Hepatocyte (in vitro differentiated cells): ENCODE measurements at regions not wholly inside any gene's neighbourhood (a gene's known extent, or its start where the extent isn't known, plus 50 kb on each side); places are given as distances from the start of the nearest gene placed in this dataset.

Experiments used
- DNase-seq: peaks from one replicate; pipeline ENCODE4 v3.0.0-alpha.2; 2016; ENCODE audit warnings: low spot score
- H2AFZ ChIP-seq: fragments of 200-600 bp; sonication (generic); 2 replicates; pipeline ENCODE4 v1.6.0; 2016; ENCODE audit warnings: antibody characterized with exemption, mild to moderate bottlenecking
- H3K27ac ChIP-seq: fragments of 200-600 bp; sonication (generic); 2 replicates; pipeline ENCODE4 v1.5.1; 2016; ENCODE audit warnings: mild to moderate bottlenecking
- H3K27me3 ChIP-seq: fragments of 200-600 bp; sonication (generic); 2 replicates; pipeline ENCODE4 v1.6.1; 2016
- H3K36me3 ChIP-seq: fragments of 200-600 bp; sonication (generic); replicated peaks from 2 replicates; pipeline ENCODE4 v1.5.1; 2016; ENCODE audit warnings: low read depth; ENCODE audit not compliant: insufficient read depth
- H3K4me1 ChIP-seq: fragments of 200-600 bp; sonication (generic); 2 replicates; pipeline ENCODE4 v1.5.1; 2016; ENCODE audit warnings: mild to moderate bottlenecking, moderate library complexity; ENCODE audit not compliant: insufficient read depth
- H3K4me2 ChIP-seq: fragments of 200-600 bp; sonication (generic); 2 replicates; pipeline ENCODE4 v1.6.0; 2016
- H3K4me3 ChIP-seq: fragments of 200-600 bp; sonication (generic); 2 replicates; pipeline ENCODE4 v1.5.1; 2016; ENCODE audit warnings: mild to moderate bottlenecking
- H3K79me2 ChIP-seq: fragments of 200-600 bp; sonication (generic); 2 replicates; pipeline ENCODE4 v1.6.0; 2017; ENCODE audit warnings: mild to moderate bottlenecking
- H3K9me2 ChIP-seq: fragments of 200-600 bp; sonication (generic); replicated peaks from 2 replicates; pipeline ENCODE4 v1.6.0; 2017; ENCODE audit warnings: mild to moderate bottlenecking; ENCODE audit not compliant: insufficient read depth
- H3K9me3 ChIP-seq: fragments of 200-600 bp; sonication (generic); 2 replicates; pipeline ENCODE4 v1.5.1; 2016; ENCODE audit warnings: low read depth, mild to moderate bottlenecking
- H4K20me1 ChIP-seq: fragments of 200-600 bp; sonication (generic); 2 replicates; pipeline ENCODE4 v1.6.0; 2016; ENCODE audit warnings: mild to moderate bottlenecking; ENCODE audit not compliant: insufficient read depth, poor library complexity, severe bottlenecking
- EZH2 ChIP-seq: fragments of 200-600 bp; sonication (generic); IDR thresholded peaks from 2 replicates; pipeline ENCODE4 v1.6.1; 2016; ENCODE audit warnings: antibody characterized with exemption, mild to moderate bottlenecking, borderline replicate concordance
- EZH2phosphoT487 ChIP-seq: fragments of 200-600 bp; sonication (generic); IDR thresholded peaks from one replicate; pipeline ENCODE4 v1.6.1; 2018; ENCODE audit warnings: antibody characterized with exemption, mild to moderate bottlenecking, low read depth, moderate library complexity; ENCODE audit not compliant: unreplicated experiment, severe bottlenecking
- WGBS: methylation state at CpG from one replicate; pipeline ENCODE4 v1.1.6; 2016; ENCODE audit warnings: low lambda C conversion rate; ENCODE audit errors: missing lambda C conversion rate; 5-methylcytosine and 5-hydroxymethylcytosine counted together
- TF ChIP-seq, protein P1 (sequence below): fragments of 200-600 bp; sonication (generic); IDR thresholded peaks from 2 replicates; pipeline ENCODE4 v1.5.1; 2016; ENCODE audit warnings: antibody characterized with exemption, mild to moderate bottlenecking; ENCODE audit not compliant: poor library complexity

DNA sequence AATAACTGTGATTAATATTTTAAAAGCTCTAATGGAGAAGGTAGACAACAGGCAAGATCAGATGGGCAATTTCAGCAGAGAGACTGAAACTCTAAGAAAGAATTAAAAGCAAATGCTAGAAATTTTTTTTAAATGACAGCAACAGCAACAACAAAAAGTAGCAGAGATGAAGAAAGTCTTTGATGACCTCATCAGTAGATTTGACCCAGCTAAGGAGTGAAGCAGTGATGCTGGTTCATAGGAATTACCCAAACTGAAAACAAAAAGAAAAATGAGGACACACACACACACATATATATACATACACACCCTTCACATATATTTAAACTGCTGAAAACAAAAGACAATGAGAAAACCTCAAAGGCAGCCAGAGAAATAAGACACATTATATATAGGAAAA is 197.6 kb upstream of the ARID1B start:
- Histone ChIP-seq H3K36me3 (no peaks in the 10 kb centered on the region), H2AFZ (no peak overlapping the region), H3K27me3 (no peaks in the 10 kb centered on the region), H4K20me1 (no peaks in the 10 kb centered on the region), H3K79me2 (no peaks in the 10 kb centered on the region), H3K27ac (no peak overlapping the region), H3K4me3 (no peak overlapping the region), H3K9me3 (peaks cover 11% of the 10 kb centered on the region), H3K4me1 (no peaks in the 10 kb centered on the region), H3K4me2 (no peak overlapping the region), H3K9me2 (no peaks in the 10 kb centered on the region)
- no peak for DNase-seq
- TF ChIP-seq EZH2phosphoT487, result no peak
- TF ChIP-seq, protein P1, sequence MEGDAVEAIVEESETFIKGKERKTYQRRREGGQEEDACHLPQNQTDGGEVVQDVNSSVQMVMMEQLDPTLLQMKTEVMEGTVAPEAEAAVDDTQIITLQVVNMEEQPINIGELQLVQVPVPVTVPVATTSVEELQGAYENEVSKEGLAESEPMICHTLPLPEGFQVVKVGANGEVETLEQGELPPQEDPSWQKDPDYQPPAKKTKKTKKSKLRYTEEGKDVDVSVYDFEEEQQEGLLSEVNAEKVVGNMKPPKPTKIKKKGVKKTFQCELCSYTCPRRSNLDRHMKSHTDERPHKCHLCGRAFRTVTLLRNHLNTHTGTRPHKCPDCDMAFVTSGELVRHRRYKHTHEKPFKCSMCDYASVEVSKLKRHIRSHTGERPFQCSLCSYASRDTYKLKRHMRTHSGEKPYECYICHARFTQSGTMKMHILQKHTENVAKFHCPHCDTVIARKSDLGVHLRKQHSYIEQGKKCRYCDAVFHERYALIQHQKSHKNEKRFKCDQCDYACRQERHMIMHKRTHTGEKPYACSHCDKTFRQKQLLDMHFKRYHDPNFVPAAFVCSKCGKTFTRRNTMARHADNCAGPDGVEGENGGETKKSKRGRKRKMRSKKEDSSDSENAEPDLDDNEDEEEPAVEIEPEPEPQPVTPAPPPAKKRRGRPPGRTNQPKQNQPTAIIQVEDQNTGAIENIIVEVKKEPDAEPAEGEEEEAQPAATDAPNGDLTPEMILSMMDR, result no peak

DNA sequence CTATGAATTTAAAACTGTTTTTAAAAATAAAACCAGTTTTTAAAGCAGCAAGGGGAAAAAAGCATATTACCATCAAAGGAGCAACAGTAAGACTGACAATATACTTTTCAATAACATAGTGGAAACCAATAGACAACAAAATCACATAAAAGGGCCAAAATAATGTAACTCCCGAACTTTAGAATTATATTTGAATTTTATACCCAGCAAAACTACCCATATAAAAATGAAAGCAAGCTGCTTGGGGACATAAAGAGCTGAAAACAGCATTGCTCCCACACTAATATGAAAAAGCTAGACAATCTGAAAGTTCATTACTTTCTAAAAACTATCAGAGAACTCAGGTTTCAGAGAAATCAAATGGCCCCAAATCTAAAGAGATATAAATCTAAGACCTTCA is 199.4 kb upstream of the ARID1B start:
- no peak for TF ChIP-seq EZH2
- TF ChIP-seq, protein P1, result no peak
- TF ChIP-seq EZH2phosphoT487, result no peak
- no peaks in the 10 kb centered on the region for H3K27me3 ChIP-seq
- H3K36me3 ChIP-seq, result no peaks in the 10 kb centered on the region
- no peaks in the 10 kb centered on the region for H3K9me2 ChIP-seq
- no peaks in the 10 kb centered on the region for H3K79me2 ChIP-seq
- H3K4me1 ChIP-seq, result no peaks in the 10 kb centered on the region
- WGBS, result 92% methylated on average over 1 of the region's 1 CpG
- no peaks in the 10 kb centered on the region for H4K20me1 ChIP-seq
- H3K4me3 ChIP-seq, result no peak overlapping the region
- H3K4me2 ChIP-seq, result no peak overlapping the region
- H3K27ac ChIP-seq, result no peak overlapping the region
- no peak overlapping the region for H2AFZ ChIP-seq
- peaks cover 11% of the 10 kb centered on the region for H3K9me3 ChIP-seq
- DNase-seq, result no peak

DNA sequence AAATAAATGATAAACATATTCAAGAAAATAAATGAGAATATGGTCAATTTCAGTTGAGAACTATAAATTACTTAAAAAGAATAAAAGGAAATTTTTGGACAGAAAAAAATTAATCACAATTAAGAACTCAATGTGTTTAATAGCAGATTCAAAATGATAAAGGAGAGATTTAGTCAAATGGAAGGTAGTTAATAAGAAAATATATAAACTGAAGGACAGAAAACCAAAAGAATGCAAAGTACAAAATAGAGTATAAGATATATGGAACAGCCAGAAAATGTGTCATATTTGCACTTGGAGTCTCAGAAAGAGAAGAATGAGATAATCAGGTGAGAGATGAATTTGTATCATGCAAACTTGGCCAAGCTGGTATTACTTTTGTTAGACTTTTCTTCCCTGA is 201.8 kb upstream of the ARID1B start:
- Histone ChIP-seq H2AFZ (no peak overlapping the region), H3K4me3 (no peak overlapping the region), H3K9me3 (peaks cover 11% of the 10 kb centered on the region), H3K4me2 (no peak overlapping the region), H3K4me1 (no peaks in the 10 kb centered on the region), H3K9me2 (no peaks in the 10 kb centered on the region), H3K36me3 (no peaks in the 10 kb centered on the region), H4K20me1 (no peaks in the 10 kb centered on the region), H3K79me2 (no peaks in the 10 kb centered on the region), H3K27me3 (no peaks in the 10 kb centered on the region), H3K27ac (no peak overlapping the region)
- TF ChIP-seq EZH2, result no peak
- TF ChIP-seq, protein P1, result no peak
- DNase-seq, result no peak

DNA sequence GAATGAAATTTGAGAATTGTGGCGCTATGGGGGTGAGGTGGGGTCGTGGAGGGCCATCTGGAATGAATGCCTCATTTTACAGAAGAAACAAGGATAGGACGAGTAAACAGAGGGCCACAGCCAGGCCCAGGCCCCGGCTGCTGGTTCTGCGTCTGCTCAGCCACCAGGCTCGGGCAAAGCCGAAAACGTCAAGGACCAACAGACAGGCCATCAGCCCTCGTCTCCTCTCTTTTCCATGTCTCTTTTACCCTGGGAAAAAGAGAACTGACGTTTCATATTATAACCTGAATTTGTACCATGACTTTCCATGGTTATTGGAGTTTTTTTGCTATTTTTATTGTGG is 212.4 kb upstream of the ARID1B start:
- WGBS, result 75% methylated on average over 10 of the region's 10 CpGs
- no peak overlapping the region for H3K27ac ChIP-seq
- DNase-seq, result no peak
- H3K79me2 ChIP-seq, result no peaks in the 10 kb centered on the region
- H3K4me3 ChIP-seq, result no peak overlapping the region
- H3K4me2 ChIP-seq, result no peak overlapping the region
- no peaks in the 10 kb centered on the region for H3K9me2 ChIP-seq
- H4K20me1 ChIP-seq, result no peaks in the 10 kb centered on the region
- H3K27me3 ChIP-seq, result no peaks in the 10 kb centered on the region
- no peaks in the 10 kb centered on the region for H3K9me3 ChIP-seq
- no peak overlapping the region for H2AFZ ChIP-seq
- no peaks in the 10 kb centered on the region for H3K4me1 ChIP-seq
- TF ChIP-seq EZH2, result no peak
- no peaks in the 10 kb centered on the region for H3K36me3 ChIP-seq
